ENCODE measurements at regions not wholly inside any gene's neighbourhood (a gene's known extent, or its start where the extent isn't known, plus 50 kb on each side); places are given as distances from the start of the nearest gene placed in this dataset.

DNA sequence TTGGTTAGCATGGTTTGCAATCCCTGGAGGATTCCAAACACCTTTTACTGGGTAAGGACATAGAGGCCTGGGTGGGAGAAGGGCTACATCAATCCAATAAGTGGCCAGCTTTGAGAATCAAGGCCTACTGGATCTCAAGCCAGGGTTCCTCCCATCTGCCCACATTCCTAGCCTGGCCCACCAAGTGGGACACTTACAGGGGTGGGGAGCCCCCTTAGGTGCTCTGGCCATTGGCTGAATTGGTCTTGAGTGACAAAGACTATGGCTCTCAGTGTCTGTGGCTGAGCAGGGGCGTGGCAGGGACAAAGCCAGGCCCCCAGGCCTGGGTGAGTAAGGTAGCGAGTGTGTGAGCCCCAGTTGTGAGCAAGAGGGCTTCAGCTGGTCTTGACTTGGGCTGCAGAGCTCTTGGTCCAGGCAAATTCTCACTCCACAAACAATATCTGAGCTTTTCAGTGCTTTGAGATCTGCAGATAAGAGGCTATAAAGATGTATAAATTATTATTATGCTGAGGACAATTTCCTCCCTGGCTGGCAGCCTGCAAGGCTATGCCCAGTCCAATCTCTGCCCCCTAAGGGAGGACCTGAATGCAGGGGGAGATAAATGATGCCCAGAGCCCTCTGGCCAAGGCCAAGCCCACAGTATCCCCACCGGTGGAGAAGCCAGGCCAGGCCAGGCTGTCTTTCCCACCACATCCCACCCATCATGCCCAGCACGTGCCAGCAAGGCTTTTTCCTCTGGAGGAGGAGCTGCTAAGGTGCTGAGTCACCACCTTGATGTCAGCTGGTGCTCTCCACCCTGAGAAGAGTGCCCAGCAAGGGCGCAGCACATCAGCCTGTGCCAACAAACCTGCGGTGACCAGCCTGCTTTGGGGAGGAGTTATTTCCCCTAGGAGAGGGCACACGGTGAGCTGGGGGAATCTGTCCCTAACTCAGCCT, 80.7 kb upstream of the DUSP5 start:
- no peak for DNase-seq

DNA sequence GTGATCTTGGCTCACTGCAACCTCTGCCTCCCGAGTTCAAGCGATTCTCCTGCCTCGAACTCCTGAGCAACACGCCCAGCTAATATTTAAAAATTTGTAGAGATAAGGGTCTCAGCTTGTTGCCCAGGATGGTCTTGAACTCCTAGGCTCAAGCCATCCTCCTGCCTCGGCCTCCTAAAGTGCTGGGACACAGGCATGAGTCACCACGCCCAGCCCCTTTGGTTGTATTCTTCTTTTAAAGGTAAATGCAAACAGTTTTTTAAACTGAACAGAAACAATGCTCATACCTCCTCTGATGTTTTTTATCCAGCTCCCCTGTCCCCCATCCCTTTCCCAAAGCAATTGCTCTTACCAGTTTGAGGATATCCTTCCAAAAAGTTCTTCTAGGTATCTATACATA, 79.5 kb upstream of the DUSP5 start:
- no peak for DNase-seq

DNA sequence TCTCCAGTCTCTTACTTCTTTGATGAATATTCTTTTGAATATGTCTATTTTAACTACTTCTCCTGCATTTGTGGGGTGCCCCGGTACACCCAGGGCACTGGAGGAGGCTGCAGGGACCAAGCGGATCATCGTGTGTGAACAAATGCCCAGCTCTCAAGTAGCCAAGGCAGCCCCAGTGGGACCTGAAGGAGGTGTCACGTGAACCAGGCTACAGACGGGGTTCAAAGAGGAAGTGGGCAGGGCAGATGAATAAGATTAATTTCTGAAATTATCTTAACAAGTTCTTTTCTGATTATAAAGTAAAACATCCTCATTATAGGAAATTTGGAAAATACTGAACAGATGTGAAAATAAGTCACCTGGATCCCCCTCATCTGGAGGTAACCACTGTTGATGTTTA, 78.4 kb upstream of the DUSP5 start:
- DNase-seq, result no peak

DNA sequence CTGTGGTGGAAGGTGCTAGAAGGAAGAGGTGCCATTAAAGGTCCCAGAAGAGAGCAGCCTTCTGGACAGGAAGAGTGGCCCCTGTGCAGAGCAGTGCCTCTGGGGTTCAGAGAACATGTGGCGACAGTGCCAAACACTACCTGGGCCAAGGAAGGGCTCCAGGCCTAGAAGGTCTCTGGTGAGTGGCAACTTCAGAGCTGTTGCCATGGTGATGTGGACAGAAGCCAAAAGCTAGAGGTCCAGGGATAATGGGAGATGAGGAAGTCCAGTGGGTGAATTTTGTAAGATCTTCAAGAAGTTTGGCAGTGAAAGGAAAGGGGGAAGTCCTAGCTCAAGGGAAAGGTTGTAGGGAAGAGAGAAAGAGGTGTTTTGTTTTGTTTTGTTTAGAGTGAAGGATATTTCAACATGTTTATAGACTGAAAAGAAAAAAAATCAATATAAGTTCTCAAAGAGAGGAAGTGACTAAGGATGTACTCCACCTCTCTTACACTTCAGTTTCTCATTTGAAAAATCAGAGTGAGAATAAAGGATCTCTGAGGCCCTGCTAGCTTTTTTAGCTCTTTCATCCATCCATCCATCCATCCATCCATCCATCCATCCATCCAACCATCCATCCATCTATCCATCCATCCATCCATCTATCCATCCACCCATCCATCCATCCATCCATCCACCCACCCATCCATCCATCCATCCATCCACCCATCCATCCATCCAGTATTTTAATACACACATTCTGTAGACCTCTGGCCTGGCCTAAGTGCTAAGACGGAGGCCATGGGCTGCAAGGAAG, 77.1 kb upstream of the DUSP5 start:
- DNase-seq, result no peak

DNA sequence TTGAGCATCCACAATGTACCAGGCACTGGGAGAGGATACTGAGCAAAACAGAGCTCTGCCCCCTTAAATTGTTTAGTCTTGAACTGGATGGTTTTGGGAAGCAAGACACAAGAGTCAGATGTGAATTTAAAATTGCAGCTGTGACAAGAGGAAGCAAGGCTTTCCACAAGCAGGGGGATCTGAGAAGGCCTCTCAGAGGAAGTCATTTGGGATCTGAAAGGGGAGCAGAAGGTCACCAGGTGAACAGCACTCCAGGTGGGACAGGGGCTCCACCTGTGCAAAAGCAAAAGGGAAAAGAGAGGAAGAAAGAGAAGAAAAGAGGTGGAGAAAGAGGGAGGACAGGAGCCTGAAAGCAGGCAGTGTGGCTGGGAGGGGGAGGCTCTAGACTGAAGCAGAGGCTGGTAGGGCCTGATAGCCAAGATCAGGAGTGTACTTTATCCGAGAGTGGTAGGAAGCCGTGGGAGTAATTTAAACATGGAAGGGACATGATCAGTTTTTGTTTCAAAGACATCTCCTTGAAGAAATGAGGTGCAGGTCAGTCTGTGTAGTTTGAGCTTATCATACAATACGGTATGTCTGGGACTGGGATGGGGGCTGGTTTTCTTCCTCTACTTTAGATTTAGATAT, 76.1 kb upstream of the DUSP5 start:
- DNase-seq, result no peak

DNA sequence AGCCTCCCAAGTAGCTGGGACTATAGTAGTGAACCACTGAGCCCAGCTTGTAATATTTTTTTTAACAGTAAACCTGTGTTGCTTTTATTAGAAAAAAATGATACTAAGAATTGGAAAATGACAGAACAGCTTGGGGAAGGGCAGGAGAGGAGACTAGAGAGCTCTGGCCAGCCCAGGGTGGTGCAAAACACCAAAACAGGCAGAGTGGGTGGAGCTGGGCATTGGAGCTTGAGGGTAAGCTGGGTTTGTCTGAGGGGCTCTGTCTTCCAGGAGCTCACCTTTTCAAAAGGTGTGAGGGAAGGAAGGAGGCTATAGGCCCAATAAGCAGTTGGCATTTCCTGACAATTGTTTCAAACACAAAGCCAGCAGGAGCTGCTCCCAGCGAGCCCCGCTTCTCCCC, 75.2 kb upstream of the DUSP5 start:
- no peak for DNase-seq

DNA sequence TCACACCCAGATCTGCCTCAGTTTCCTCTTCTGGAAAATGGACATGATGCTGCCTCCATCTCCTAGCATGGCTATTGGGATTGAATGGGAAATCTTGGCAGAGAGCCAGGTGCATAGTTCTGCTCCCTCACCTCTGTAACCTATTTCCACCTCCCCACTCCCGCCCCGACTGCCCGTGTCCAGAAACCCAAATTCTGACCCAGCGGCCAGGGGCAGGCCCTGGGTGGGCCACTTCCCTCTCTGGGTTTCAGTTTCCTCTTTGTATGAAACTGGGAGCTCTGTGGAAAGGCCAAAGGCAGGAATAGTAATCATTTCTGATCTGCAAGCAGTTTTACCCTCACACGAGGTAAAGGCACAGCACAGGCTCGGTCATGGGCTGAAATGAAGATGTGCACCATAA, 74.1 kb upstream of the DUSP5 start:
- no peak for DNase-seq

DNA sequence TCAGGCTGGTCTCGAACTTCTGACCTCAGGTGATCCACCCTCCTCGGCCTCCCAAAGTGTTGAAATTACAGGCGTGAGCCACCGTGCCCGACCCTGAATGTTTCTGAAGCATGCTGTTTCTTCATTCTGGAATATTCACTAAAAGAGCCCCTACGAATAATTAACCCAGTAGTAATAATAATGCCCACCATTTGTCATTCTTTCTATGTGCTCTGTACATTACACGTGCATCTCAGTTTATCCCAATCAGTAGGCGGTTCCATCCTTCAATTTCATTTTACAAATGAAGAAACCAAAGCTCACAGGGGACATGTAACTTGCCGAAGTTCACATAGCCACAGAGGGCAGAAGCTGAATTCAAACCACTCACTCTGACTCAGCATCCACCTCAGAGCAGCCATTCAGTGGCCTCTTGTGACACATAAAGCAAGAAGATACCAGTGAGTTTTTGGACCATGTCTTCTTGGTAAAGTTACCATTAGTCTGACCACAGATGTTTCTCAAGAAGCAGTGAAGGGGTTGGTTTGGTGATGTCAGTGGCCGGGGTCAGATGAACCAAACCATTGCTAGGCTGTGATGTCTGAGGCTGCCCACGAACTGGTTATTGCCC, 71.9 kb upstream of the DUSP5 start:
- no peak for DNase-seq

DNA sequence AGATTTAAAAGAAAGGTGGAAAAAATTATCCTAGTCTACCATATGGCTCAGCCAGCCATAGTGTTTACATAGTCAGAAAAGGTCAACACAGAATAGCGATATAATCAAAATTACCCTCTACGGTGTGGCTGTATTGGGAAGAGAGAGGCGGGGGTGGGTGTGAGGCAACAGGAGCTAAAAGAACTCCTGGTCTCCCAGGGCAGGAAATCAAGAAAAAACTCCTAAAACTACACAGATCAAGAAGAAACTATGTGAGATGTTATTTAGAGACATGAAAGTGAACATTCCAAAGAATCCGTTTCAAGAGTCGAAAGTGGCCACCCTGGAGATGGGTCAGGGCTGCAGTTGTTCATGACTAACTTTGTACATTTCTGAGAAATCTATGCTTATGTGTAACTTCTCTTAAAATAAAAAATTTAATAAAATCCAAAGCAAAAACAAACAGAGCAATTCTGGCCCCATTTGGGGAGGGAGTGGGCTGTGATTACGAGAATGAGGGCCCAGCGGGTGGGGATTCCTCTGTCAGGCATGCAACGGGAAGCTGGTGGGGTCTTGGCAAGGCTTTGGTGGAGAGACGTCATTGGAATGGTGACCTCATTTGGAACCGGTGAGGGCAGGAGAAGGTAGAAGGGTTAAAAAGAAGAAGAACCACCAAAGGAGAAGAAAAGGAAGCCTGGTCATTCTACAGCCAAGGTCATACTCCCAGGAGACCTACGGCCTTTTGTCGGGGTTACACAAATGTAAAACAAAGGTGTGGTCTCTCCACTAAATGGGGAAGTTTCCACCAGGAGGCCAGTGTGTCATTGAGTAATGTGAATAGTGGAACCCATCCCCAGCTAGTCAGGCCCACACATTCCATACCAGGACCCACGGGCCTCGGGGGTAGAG, 71.2 kb upstream of the DUSP5 start:
- no peak for DNase-seq

DNA sequence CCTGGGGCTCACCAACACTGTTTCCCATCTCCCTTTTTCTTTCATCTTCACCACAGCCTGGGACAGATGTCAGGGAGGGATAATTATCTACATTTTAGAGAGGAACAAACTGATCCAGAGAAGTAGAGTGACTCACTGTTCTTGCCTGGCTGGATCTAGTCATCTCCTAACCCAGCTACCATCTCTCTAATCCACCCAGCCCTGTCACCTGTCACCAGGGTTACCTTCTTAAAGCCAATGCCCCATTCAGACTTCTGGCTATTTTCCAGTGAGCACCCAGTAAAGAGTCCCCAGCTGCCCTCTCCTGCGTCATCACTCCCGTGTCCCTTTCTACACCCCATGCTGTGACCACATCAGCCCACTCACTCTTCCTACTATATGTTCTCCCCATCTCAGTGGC, 68.4 kb upstream of the DUSP5 start:
- DNase-seq, result no peak

DNA sequence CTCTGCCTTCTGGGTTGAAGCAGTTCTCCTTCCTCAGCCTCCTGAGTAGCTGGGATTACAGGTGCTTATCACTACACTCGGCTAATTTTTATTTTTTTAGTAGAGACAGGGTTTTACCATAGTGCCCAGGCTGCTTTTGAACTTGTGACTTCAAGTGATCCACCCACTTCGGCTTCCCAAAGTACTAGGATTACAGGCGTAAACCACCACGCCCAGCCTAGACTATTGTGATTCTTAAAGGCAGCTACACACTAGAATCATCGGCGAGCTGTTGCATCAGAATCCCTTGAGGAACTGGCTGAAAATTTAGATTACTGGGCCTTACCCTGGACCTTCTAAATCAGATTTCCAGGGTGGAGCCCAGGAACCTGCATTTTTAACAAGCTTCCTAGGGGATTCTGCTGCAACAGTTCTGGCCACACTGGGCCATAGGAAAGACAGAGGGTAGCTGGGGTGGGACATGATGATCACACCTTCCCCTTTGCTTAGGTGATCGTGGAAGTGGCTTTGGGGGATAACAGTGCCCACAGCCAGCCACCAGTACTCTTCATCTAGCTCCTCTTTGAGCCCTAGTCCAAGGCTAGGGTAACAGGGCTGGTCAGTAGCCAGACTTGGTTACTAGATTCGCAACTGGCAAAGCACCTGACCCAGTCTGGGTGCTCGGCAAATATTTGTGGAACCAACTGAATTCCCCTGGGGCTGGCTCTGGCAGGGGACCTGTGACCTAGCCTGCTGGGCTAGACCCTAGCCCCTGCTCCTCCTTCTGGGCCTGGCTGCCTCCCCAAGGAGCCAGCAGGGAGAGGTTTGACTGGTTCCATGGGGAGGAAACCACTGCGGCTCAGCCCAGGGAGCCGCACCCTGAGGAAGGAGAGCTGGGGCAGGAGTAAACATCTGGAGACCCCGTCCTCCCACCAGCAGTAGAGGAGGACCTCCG, 67.1 kb upstream of the DUSP5 start:
- DNase-seq, result no peak

DNA sequence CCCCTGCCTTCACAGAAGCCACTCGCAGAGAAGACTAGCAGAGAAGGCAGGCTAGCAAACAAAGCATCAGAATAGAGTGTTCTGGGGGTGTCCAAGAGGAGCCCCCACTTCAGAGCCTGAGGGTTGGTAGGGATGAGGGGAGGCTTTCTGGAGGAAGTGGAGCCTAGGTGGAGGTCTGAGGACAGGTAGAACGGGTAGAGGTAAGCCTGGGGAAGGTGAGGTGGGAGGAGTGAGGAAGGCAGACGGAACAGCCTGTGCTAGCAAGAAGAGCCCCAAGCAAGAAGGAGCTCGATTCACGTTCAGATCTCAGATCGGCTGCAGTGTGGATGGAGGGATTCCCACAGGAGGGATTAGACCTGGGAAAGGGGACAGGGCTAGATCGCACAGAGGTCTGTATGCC, 66.0 kb upstream of the DUSP5 start:
- no peak for DNase-seq

DNA sequence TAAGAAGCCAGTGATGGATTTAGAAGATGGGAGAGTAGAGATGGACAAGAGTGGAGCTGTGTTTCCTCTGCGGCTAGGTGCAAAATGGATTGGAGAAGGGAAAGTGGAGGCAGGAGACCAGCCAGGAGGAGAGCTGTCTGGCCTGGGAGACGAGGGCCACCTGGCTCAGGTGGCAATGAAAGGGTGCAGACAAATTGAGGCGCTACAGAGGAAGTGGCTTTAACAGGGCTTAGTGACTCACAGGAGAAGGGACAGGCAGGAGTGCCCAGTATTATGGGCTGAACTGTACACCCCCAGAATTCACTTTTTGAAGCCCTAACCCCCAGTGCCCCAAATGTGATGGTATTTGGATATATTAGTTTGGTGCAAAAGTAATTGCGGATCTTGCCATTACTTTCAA, 65.6 kb upstream of the DUSP5 start:
- DNase-seq, result no peak

DNA sequence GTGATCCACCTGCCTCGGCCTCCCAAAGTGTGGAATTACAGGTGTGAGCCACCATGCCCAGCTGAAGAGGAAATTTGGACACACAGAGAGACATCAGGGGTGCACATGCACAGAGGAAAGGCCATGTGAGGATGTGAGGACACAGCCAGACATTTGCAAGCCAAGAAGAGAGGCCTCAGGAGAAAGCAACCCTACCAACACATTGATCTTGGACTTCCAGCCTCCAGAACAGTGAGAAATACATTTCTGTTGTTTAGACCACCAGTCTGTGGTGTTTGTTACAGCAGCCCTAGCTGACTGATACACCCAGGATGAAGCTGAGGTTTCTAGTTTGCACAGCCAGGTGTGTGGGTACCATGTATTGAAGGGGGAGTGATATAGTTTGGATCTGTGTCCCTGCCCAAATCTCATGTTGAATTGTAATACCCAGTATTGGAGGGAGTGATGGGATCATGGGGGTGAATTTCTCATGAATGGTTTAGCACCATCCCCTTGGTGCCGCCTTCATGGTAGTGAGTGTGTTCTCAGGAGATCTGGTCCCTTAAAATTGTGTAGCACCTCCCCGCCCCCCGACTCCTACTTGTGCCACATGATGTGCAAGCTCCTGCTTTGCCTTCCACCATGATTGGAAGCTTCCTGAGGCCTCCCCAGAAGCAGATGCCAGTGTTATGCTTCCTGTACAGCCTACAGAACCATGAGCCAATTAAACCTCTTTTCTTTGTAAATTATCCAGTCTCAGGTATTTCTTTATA, 64.7 kb upstream of the DUSP5 start:
- no peak for DNase-seq

DNA sequence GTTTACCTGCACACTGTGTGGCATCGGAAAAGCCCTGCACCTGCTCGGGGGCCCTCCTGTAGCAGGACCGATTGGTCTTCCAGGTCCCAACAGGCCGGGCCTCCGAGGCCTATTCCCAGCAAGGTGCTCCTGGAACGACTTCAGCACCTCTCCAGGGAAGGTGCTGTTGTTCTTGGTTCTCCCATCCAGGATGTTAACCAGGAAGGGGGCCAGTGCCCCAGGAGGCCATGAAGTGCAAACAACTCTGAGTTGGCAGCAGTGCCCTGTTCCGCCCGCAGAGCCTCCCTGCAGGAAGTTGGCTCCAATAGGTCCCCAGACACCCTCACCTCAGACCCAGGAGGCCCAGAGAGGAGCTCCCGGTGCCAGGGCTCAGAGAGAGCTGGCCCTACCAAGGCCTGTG, 64.0 kb upstream of the DUSP5 start:
- DNase-seq, result no peak

DNA sequence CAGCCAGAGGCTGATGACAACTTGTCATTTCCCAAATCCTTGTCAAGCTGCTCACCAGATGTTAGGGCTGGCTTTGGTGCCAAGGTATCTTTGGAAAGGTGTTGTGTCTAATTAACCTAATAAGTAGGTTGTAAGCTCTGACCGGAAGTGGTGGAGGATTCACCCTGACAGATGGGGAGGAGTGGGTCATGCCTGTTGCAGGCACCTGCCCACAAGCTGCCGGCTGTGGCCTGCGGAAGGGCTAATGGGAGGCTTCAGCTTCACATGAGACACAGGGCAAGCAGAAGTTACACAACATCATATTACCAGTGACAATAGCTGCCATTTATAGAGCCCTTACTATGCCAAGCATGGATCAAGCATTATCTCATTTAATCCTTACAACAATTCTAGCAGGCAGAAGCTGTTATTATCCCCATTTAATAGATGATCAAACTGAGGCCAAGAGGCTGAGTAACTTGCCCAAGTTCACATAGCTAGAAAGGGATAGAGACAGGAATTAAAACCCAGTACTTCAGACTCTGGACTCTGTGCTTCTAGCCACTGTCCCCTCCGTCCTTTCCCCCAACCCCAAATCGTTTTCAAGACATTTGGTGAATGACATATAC, 63.1 kb upstream of the DUSP5 start:
- DNase-seq, result peak; percentile 20

DNA sequence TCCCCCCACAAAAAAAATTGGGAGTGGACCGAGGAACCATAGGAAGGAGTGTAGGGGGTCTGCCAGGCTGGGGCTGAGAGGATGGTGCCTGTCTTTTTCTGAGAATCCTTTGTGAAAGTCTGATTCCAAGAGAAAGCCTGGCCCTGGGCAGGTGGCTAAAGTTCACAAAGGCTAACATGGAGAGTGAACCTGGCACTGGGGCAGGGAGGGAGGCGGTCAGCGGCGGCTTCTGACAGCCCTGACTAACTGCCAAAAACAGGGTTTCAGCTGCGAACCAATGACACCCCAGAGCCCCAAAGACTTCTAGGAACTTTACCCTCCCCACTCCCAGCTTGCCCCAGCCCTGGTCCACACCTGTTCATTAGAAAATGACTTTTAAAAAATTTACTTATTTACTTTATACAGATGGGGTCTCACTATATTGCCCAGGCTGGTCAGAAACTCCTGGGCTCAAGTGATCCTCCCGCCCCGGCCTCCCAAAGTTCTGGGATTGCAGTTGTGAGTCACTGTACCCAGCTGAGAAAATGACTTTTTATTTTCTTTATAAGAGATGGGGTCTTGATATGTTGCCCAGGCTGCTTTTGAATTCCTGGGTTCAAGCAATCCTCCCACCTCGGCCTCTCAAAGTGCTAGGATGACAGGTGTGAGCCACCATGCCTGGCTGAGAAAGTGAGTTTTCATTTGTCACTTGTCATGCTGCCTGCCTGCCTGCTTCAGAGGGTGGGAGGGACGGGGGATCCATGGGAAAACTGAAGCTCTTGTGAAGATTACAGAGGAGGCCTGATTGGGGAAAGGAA, 61.0 kb upstream of the DUSP5 start:
- peak; percentile 10 for DNase-seq

DNA sequence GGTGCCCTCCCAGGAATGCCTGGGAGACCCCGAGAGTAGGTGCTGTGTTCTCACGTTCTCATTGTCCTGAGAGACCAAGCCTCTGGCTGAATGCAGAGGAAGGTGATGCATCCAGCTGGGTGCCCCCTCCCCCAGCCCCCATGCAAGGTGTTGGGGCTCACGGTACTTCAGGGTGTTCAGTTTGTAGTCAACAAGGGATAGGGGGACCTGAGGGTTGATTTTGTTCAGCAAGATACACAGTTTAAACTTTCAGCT, 60.4 kb upstream of the DUSP5 start:
- DNase-seq, result no peak

DNA sequence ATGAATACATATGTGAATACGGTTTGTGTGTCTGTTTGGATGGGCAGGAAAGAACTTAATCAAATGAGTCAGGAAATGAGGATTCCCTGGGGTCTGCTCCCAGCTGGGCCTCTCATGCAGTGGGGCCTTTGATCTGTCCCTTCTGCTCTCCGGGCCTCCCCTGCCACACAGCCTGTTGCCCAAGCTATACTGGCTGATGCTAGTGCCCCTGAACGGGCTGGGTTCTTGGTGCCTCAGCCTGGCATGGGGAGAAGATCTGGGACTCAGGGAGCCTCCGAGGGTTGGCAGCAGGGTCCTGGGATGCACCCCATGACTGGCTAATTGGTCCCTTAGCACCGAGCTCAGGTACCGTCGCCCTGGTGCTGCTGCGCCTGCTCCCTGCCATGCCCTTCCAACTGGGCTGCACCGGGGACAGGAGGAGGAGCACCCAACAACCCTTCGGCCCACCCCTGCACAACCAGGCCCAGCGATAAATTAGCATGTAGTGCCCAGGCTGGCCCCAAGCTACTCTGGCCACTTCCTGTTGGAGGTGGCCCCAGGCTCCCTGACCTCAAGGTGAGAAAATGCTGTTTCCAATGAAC, 59.9 kb upstream of the DUSP5 start:
- DNase-seq, result no peak
